ENCODE measurements at regions not wholly inside any gene's neighbourhood (a gene's known extent, or its start where the extent isn't known, plus 50 kb on each side); places are given as distances from the start of the nearest gene placed in this dataset.

GRCh38 chr10:101287997-101288635, 58.9 kb upstream of the LBX1 start:
- Histone ChIP-seq H3K4me1 (ENCODE audit: control insufficient read depth, insufficient read depth, low read length) (peaks cover 10% of the 10 kb centered on the region), H3K27me3 (ENCODE audit: control insufficient read depth, insufficient read depth, low read length) (peaks cover 95% of the 10 kb centered on the region), H3K27ac (ENCODE audit: low read length) (no peak overlapping the region), H3K36me3 (ENCODE audit: control insufficient read depth, insufficient read depth, low read length) (no peaks in the 10 kb centered on the region), H3K9me3 (ENCODE audit: control insufficient read depth, low read depth, low read length) (no peaks in the 10 kb centered on the region), H3K4me3 (ENCODE audit: low read length) (no peak overlapping the region)
- WGBS (ENCODE audit: insufficient coverage, low lambda C conversion rate): no CpG with 5 or more reads among the region's 6 CpGs
- DNase-seq: no peak

- Histone ChIP-seq H3K27me3 (ENCODE audit: control insufficient read depth, insufficient read depth, low read length) (peaks cover 96% of the 10 kb centered on the region), H3K27ac (ENCODE audit: low read length) (no peak overlapping the region), H3K4me1 (ENCODE audit: control insufficient read depth, insufficient read depth, low read length) (peaks cover 10% of the 10 kb centered on the region), H3K4me3 (ENCODE audit: low read length) (no peak overlapping the region), H3K36me3 (ENCODE audit: control insufficient read depth, insufficient read depth, low read length) (no peaks in the 10 kb centered on the region), H3K9me3 (ENCODE audit: control insufficient read depth, low read depth, low read length) (no peaks in the 10 kb centered on the region)
- no peak for DNase-seq
- 17% methylated on average over 1 of the region's 3 CpGs for WGBS (ENCODE audit: insufficient coverage, low lambda C conversion rate)
Measured at GRCh38 chr10:101289541-101289940, 60.3 kb upstream of the LBX1 start.

- WGBS (ENCODE audit: insufficient coverage, low lambda C conversion rate): no CpG with 5 or more reads among the region's 10 CpGs
- Histone ChIP-seq H3K27me3 (ENCODE audit: control insufficient read depth, insufficient read depth, low read length) (peaks cover 96% of the 10 kb centered on the region), H3K9me3 (ENCODE audit: control insufficient read depth, low read depth, low read length) (no peaks in the 10 kb centered on the region), H3K4me3 (ENCODE audit: low read length) (no peak overlapping the region), H3K27ac (ENCODE audit: low read length) (no peak overlapping the region), H3K4me1 (ENCODE audit: control insufficient read depth, insufficient read depth, low read length) (peaks cover 10% of the 10 kb centered on the region), H3K36me3 (ENCODE audit: control insufficient read depth, insufficient read depth, low read length) (no peaks in the 10 kb centered on the region)
- no peak for DNase-seq
Measured at GRCh38 chr10:101290431-101290830, 61.2 kb upstream of the LBX1 start.

- H3K27ac ChIP-seq (ENCODE audit: low read length): no peak overlapping the region
- H3K27me3 ChIP-seq (ENCODE audit: control insufficient read depth, insufficient read depth, low read length): peaks cover 96% of the 10 kb centered on the region
- H3K4me3 ChIP-seq (ENCODE audit: low read length): no peak overlapping the region
- no peaks in the 10 kb centered on the region for H3K36me3 ChIP-seq (ENCODE audit: control insufficient read depth, insufficient read depth, low read length)
- WGBS (ENCODE audit: insufficient coverage, low lambda C conversion rate): no CpG with 5 or more reads among the region's 8 CpGs
- no peaks in the 10 kb centered on the region for H3K9me3 ChIP-seq (ENCODE audit: control insufficient read depth, low read depth, low read length)
- DNase-seq: no peak
- peaks cover 10% of the 10 kb centered on the region for H3K4me1 ChIP-seq (ENCODE audit: control insufficient read depth, insufficient read depth, low read length)
Measured at GRCh38 chr10:101290881-101291280, 61.6 kb upstream of the LBX1 start.

- no peak overlapping the region for H3K27ac ChIP-seq (ENCODE audit: low read length)
- peak overlapping the region; percentile 46 for H3K4me3 ChIP-seq (ENCODE audit: low read length)
- peaks cover 89% of the 10 kb centered on the region for H3K27me3 ChIP-seq (ENCODE audit: control insufficient read depth, insufficient read depth, low read length)
- DNase-seq: peak in 1 of 2 donors; percentile 30
- H3K4me1 ChIP-seq (ENCODE audit: control insufficient read depth, insufficient read depth, low read length): peaks cover 10% of the 10 kb centered on the region
- 0% methylated on average over 2 of the region's 69 CpGs for whole genome bisulfite sequencing (ENCODE audit: insufficient coverage, low lambda C conversion rate)
- no peaks in the 10 kb centered on the region for H3K36me3 ChIP-seq (ENCODE audit: control insufficient read depth, insufficient read depth, low read length)
- no peaks in the 10 kb centered on the region for H3K9me3 ChIP-seq (ENCODE audit: control insufficient read depth, low read depth, low read length)
Measured at GRCh38 chr10:101291331-101292193, 62.3 kb upstream of the LBX1 start.

GRCh38 chr10:101292194-101293006, 61.6 kb upstream of the BTRC start:
- DNase-seq: peak in 1 of 2 donors; percentile 32
- no peaks in the 10 kb centered on the region for H3K9me3 ChIP-seq (ENCODE audit: control insufficient read depth, low read depth, low read length)
- H3K27me3 ChIP-seq (ENCODE audit: control insufficient read depth, insufficient read depth, low read length): peaks cover 90% of the 10 kb centered on the region
- WGBS (ENCODE audit: insufficient coverage, low lambda C conversion rate): 0% methylated on average over 2 of the region's 65 CpGs
- H3K36me3 ChIP-seq (ENCODE audit: control insufficient read depth, insufficient read depth, low read length): no peaks in the 10 kb centered on the region
- H3K4me1 ChIP-seq (ENCODE audit: control insufficient read depth, insufficient read depth, low read length): peaks cover 10% of the 10 kb centered on the region
- no peak overlapping the region for H3K27ac ChIP-seq (ENCODE audit: low read length)
- H3K4me3 ChIP-seq (ENCODE audit: low read length): peak overlapping the region; percentile 46

GRCh38 chr10:101293007-101293723, 60.8 kb upstream of the BTRC start:
- no peak for DNase-seq
- no peak overlapping the region for H3K4me3 ChIP-seq (ENCODE audit: low read length)
- WGBS (ENCODE audit: insufficient coverage, low lambda C conversion rate): no CpG with 5 or more reads among the region's 17 CpGs
- peaks cover 89% of the 10 kb centered on the region for H3K27me3 ChIP-seq (ENCODE audit: control insufficient read depth, insufficient read depth, low read length)
- H3K4me1 ChIP-seq (ENCODE audit: control insufficient read depth, insufficient read depth, low read length): peaks cover 10% of the 10 kb centered on the region
- H3K9me3 ChIP-seq (ENCODE audit: control insufficient read depth, low read depth, low read length): no peaks in the 10 kb centered on the region
- no peak overlapping the region for H3K27ac ChIP-seq (ENCODE audit: low read length)
- no peaks in the 10 kb centered on the region for H3K36me3 ChIP-seq (ENCODE audit: control insufficient read depth, insufficient read depth, low read length)

GRCh38 chr10:101294109-101294508, 59.9 kb upstream of the BTRC start:
- no CpG with 5 or more reads among the region's 3 CpGs for WGBS (ENCODE audit: insufficient coverage, low lambda C conversion rate)
- H3K27me3 ChIP-seq (ENCODE audit: control insufficient read depth, insufficient read depth, low read length): peaks cover 89% of the 10 kb centered on the region
- no peak overlapping the region for H3K4me3 ChIP-seq (ENCODE audit: low read length)
- no peaks in the 10 kb centered on the region for H3K36me3 ChIP-seq (ENCODE audit: control insufficient read depth, insufficient read depth, low read length)
- no peaks in the 10 kb centered on the region for H3K9me3 ChIP-seq (ENCODE audit: control insufficient read depth, low read depth, low read length)
- no peak overlapping the region for H3K27ac ChIP-seq (ENCODE audit: low read length)
- DNase-seq: no peak
- H3K4me1 ChIP-seq (ENCODE audit: control insufficient read depth, insufficient read depth, low read length): peaks cover 10% of the 10 kb centered on the region

- Histone ChIP-seq H3K4me3 (ENCODE audit: low read length) (no peak overlapping the region), H3K27me3 (ENCODE audit: control insufficient read depth, insufficient read depth, low read length) (peaks cover 84% of the 10 kb centered on the region), H3K9me3 (ENCODE audit: control insufficient read depth, low read depth, low read length) (no peaks in the 10 kb centered on the region), H3K4me1 (ENCODE audit: control insufficient read depth, insufficient read depth, low read length) (peaks cover 10% of the 10 kb centered on the region), H3K27ac (ENCODE audit: low read length) (no peak overlapping the region), H3K36me3 (ENCODE audit: control insufficient read depth, insufficient read depth, low read length) (no peaks in the 10 kb centered on the region)
- WGBS (ENCODE audit: insufficient coverage, low lambda C conversion rate): 80% methylated on average over 1 of the region's 4 CpGs
- no peak for DNase-seq
Measured at GRCh38 chr10:101295261-101295660, 58.7 kb upstream of the BTRC start.

Measured in large intestine (tissue), 3 donors.